Activated naive CD8-positive, alpha-beta T cell treated with anti-CD3 and anti-CD28 coated beads, Interleukin-2, amount 10 ng/mL, durations not matched to agents 7 days and 5 days (primary cell): ENCODE measurements at regions not wholly inside any gene's neighbourhood (a gene's known extent, or its start where the extent isn't known, plus 50 kb on each side); places are given as distances from the start of the nearest gene placed in this dataset.

Source experiments
- ATAC-seq: fragments of 150-1000 bp; cut with Tn5 transposase; one replicate; pipeline ENCODE4 v1.10.0; 2021; ENCODE audit warnings: low read depth, moderate library complexity
- POLR2A ChIA-PET: fragments of 350-600 bp; sonication (Branson Sonifier 250); formaldehyde crosslinking; loops from one replicate; lab custom pipeline; 2021; ENCODE audit warnings: antibody characterized with exemption; lab: Charles Lee
- DNase-seq: peaks from one replicate; pipeline ENCODE4 v3.0.0; 2021
- H3K27ac Mint-ChIP-seq: one replicate; pipeline ENCODE4 v1.8.0; 2022; ENCODE audit warnings: mild to moderate bottlenecking, mixed read lengths
- H3K27me3 Mint-ChIP-seq: one replicate; pipeline ENCODE4 v1.8.0; 2022; ENCODE audit warnings: mild to moderate bottlenecking, moderate library complexity, mixed read lengths
- H3K36me3 Mint-ChIP-seq: one replicate; pipeline ENCODE4 v1.8.0; 2021; ENCODE audit warnings: mild to moderate bottlenecking, mixed read lengths
- H3K4me1 Mint-ChIP-seq: one replicate; pipeline ENCODE4 v1.8.0; 2021; ENCODE audit warnings: mixed read lengths
- H3K4me3 Mint-ChIP-seq: one replicate; pipeline ENCODE4 v1.8.0; 2022; ENCODE audit warnings: mild to moderate bottlenecking, moderate library complexity, mixed read lengths
- H3K9me3 Mint-ChIP-seq: one replicate; pipeline ENCODE4 v1.8.0; 2021; ENCODE audit warnings: mixed read lengths

DNA sequence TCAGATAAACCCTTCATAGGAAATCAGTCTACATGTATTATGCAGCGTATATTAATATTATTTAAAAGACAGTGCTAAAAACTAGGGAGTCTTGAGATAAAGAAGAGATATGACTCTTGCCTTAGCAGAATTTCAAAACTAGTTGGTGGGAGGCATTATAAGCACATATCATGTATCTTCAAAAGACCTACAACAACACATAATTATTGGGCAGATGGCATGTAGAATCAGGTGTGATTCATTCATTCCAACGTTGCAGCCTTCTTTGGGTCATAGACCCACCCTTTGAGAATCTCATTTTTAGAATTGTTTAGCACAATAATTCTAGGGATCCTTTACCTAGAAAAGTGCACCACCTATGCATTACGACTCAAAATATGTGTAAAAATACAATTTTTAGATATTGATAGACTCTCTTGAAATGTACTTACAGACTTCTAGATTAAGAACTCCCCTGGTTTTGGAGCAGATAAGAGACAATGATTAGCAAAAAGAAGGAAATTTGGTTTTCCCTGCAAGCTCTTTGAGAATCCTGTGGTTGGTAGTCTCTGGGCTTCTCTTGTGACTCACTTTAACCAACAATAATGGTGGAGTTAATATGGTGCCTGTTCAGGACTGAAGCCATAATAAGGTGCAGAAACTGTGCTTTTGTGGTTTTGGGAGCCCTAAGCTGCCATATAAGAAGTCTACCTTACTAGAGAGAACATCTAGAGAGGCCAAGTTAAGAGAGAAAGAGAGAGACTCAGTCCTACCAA lies 85.3 kb upstream of the RGS4 start:
- POLR2A ChIA-PET, result no interaction called here
- no peaks in the 10 kb centered on the region for H3K36me3 Mint-ChIP-seq
- no peak overlapping the region for H3K4me3 Mint-ChIP-seq
- no peaks in the 10 kb centered on the region for H3K4me1 Mint-ChIP-seq
- ATAC-seq (no peak), DNase-seq (no peak)
- H3K9me3 Mint-ChIP-seq, result no peaks in the 10 kb centered on the region
- no peaks in the 10 kb centered on the region for H3K27me3 Mint-ChIP-seq
- H3K27ac Mint-ChIP-seq, result no peak overlapping the region

GRCh38 chr1:162982364-162982763 lies 86.8 kb upstream of the RGS4 start:
- no peak for DNase-seq
- ATAC-seq, result no peak
- Mint-ChIP-seq H3K4me1 (no peaks in the 10 kb centered on the region), H3K36me3 (no peaks in the 10 kb centered on the region), H3K27me3 (no peaks in the 10 kb centered on the region), H3K27ac (no peak overlapping the region), H3K9me3 (no peaks in the 10 kb centered on the region), H3K4me3 (no peak overlapping the region)
- POLR2A ChIA-PET, result no interaction called here

GRCh38 chr1:162977944-162978568 lies 91.1 kb upstream of the RGS4 start:
- Mint-ChIP-seq H3K36me3 (no peaks in the 10 kb centered on the region), H3K27me3 (no peaks in the 10 kb centered on the region), H3K27ac (no peak overlapping the region), H3K4me1 (no peaks in the 10 kb centered on the region), H3K9me3 (no peaks in the 10 kb centered on the region), H3K4me3 (no peak overlapping the region)
- no peak for ATAC-seq
- POLR2A ChIA-PET, result no interaction called here
- DNase-seq, result no peak

DNA sequence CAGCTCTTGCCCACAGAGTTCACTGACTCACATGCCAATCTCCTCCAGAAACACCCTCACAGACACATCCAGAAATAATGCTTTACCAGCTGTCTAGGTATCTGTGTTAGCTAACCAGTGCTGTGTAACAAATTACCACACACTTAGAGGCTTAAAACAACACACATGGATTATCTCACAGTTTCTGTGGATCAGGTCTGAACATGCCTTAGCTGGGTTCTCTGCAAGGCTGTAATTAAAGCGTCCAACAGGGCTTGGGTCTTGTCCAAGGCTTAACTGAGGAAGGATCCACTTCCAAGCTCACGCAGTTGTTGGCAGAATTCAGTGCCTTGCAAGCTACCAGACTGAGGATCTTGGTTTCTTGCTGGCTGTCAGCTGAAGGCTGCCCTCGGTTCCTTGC lies 92.5 kb upstream of the RGS4 start:
- Mint-ChIP-seq H3K4me1 (no peaks in the 10 kb centered on the region), H3K9me3 (no peaks in the 10 kb centered on the region), H3K27ac (no peak overlapping the region), H3K27me3 (no peaks in the 10 kb centered on the region), H3K36me3 (no peaks in the 10 kb centered on the region), H3K4me3 (no peak overlapping the region)
- no peak for DNase-seq
- POLR2A ChIA-PET, result no interaction called here
- ATAC-seq, result no peak

DNA sequence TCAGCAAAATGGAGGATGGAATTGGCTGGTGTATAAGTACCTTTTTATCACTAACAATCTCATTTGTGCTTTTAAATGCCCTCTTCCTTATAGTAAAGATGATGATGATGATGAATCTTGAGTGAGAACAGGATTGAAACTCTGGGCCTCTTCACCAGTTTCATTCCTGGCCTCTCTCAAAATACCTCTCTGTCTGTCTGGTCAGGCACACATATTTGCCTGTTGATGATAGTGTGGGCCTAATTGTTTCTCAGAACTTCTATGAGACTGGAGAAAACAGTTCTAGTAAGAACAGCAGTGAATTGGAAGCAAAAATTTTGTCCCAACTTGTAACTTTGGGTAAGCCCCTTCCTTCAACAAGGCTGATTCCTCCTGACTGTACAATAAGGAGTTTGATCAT lies 94.4 kb upstream of the RGS4 start:
- Mint-ChIP-seq H3K36me3 (no peaks in the 10 kb centered on the region), H3K9me3 (no peaks in the 10 kb centered on the region), H3K4me1 (no peaks in the 10 kb centered on the region), H3K27me3 (no peaks in the 10 kb centered on the region), H3K4me3 (no peak overlapping the region), H3K27ac (no peak overlapping the region)
- POLR2A ChIA-PET, result no interaction called here
- no peak for DNase-seq
- no peak for ATAC-seq

GRCh38 chr1:162973381-162973795 lies 95.8 kb upstream of the RGS4 start:
- H3K9me3 Mint-ChIP-seq, result no peaks in the 10 kb centered on the region
- no peak overlapping the region for H3K27ac Mint-ChIP-seq
- DNase-seq (no peak), ATAC-seq (no peak)
- no peaks in the 10 kb centered on the region for H3K36me3 Mint-ChIP-seq
- no peaks in the 10 kb centered on the region for H3K27me3 Mint-ChIP-seq
- POLR2A ChIA-PET, result no interaction called here
- H3K4me1 Mint-ChIP-seq, result no peaks in the 10 kb centered on the region
- no peak overlapping the region for H3K4me3 Mint-ChIP-seq

DNA sequence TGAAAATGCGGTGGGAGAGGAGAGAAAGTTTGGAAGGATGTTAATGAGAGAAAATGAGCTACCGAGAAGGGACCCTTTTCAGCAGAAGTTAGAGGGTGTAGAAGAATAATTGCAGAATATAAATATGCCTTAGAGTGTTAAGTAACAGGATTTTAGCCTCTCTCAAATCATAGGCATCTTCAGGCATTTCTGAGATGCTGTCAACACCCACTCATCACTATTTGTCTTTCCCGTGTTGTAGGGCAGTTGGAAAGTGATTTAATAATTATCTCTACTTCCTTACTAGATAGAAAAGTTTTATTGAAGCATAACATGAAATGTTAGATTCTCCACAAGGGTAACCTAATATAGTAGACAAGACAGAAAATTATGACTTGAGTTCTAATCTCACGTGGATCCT lies 96.4 kb upstream of the RGS4 start:
- Mint-ChIP-seq H3K27me3 (no peaks in the 10 kb centered on the region), H3K9me3 (no peaks in the 10 kb centered on the region), H3K36me3 (no peaks in the 10 kb centered on the region), H3K27ac (no peak overlapping the region), H3K4me1 (no peaks in the 10 kb centered on the region), H3K4me3 (no peak overlapping the region)
- POLR2A ChIA-PET, result no interaction called here
- ATAC-seq (no peak), DNase-seq (no peak)

- DNase-seq, result no peak
- POLR2A ChIA-PET, result no interaction called here
- no peaks in the 10 kb centered on the region for H3K27me3 Mint-ChIP-seq
- no peaks in the 10 kb centered on the region for H3K4me1 Mint-ChIP-seq
- H3K27ac Mint-ChIP-seq, result no peak overlapping the region
- no peaks in the 10 kb centered on the region for H3K9me3 Mint-ChIP-seq
- no peak for ATAC-seq
- H3K36me3 Mint-ChIP-seq, result no peaks in the 10 kb centered on the region
- H3K4me3 Mint-ChIP-seq, result no peak overlapping the region
Observed at GRCh38 chr1:162970021-162970420, 99.1 kb upstream of the RGS4 start.

- ATAC-seq, result no peak
- POLR2A ChIA-PET, result no interaction called here
- no peak for DNase-seq
- no peaks in the 10 kb centered on the region for H3K9me3 Mint-ChIP-seq
- no peak overlapping the region for H3K27ac Mint-ChIP-seq
- H3K4me3 Mint-ChIP-seq, result no peak overlapping the region
- H3K36me3 Mint-ChIP-seq, result no peaks in the 10 kb centered on the region
- H3K4me1 Mint-ChIP-seq, result no peaks in the 10 kb centered on the region
- peaks cover 2% of the 10 kb centered on the region for H3K27me3 Mint-ChIP-seq
Observed at GRCh38 chr1:162966613-162967012, 102.5 kb upstream of the RGS4 start.

GRCh38 chr1:162964901-162965300 lies 103.9 kb upstream of the CCDC190 start:
- Mint-ChIP-seq H3K4me3 (no peak overlapping the region), H3K9me3 (no peaks in the 10 kb centered on the region), H3K27ac (no peak overlapping the region), H3K36me3 (no peaks in the 10 kb centered on the region), H3K4me1 (no peaks in the 10 kb centered on the region), H3K27me3 (peaks cover 4% of the 10 kb centered on the region)
- ATAC-seq (no peak), DNase-seq (no peak)
- POLR2A ChIA-PET, result no interaction called here

DNA sequence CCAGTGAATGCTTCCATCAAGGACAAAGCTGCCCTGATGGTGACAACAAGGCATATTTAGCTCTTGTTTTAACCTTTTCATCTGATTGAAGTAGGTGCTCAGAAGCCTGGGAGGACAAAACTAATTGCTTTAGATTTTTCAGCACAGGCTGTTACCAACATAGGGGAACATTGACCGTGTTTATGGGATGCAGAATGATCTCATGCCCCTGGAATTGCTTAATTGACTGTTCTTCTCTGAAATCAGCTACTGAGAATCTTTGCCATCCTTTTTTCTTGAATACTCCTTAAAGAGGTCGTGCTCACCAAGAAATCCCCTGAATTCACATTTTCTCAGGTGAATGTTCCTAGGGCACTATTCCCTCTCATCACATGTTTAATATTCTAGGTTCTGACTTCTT lies 95.9 kb upstream of the CCDC190 start:
- POLR2A ChIA-PET, result no interaction called here
- Mint-ChIP-seq H3K27me3 (peaks cover 6% of the 10 kb centered on the region), H3K4me3 (no peak overlapping the region), H3K9me3 (no peaks in the 10 kb centered on the region), H3K4me1 (no peaks in the 10 kb centered on the region), H3K36me3 (no peaks in the 10 kb centered on the region), H3K27ac (no peak overlapping the region)
- ATAC-seq, result no peak
- no peak for DNase-seq

GRCh38 chr1:162954824-162955223 lies 93.8 kb upstream of the CCDC190 start:
- Mint-ChIP-seq H3K4me3 (no peak overlapping the region), H3K27me3 (peaks cover 2% of the 10 kb centered on the region), H3K36me3 (no peaks in the 10 kb centered on the region), H3K27ac (no peak overlapping the region), H3K9me3 (no peaks in the 10 kb centered on the region), H3K4me1 (no peaks in the 10 kb centered on the region)
- DNase-seq (no peak), ATAC-seq (no peak)
- POLR2A ChIA-PET, result no interaction called here

DNA sequence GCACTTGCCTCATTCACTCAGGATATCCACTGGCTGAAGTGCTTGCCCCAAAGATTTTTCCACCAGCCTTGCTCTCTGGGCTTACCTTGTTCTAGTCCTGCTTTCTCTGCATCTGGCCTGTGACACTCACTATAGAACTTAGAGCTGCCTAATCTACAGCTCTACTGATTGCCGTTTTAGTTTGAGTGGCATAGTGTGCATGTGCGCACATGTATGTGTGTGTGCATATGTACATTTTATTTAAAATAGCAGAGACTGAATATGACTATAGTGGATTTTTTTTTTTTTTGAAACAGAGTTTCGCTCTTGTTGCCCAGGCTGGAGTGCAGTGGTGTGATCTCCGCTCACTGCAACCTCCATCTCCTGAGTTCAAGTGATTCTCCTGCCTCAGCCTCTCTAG lies 92.0 kb upstream of the CCDC190 start:
- no peaks in the 10 kb centered on the region for H3K9me3 Mint-ChIP-seq
- H3K4me3 Mint-ChIP-seq, result no peak overlapping the region
- no peaks in the 10 kb centered on the region for H3K36me3 Mint-ChIP-seq
- no peak overlapping the region for H3K27ac Mint-ChIP-seq
- H3K4me1 Mint-ChIP-seq, result no peaks in the 10 kb centered on the region
- H3K27me3 Mint-ChIP-seq, result peaks cover 2% of the 10 kb centered on the region
- DNase-seq (no peak), ATAC-seq (no peak)
- POLR2A ChIA-PET, result no interaction called here

DNA sequence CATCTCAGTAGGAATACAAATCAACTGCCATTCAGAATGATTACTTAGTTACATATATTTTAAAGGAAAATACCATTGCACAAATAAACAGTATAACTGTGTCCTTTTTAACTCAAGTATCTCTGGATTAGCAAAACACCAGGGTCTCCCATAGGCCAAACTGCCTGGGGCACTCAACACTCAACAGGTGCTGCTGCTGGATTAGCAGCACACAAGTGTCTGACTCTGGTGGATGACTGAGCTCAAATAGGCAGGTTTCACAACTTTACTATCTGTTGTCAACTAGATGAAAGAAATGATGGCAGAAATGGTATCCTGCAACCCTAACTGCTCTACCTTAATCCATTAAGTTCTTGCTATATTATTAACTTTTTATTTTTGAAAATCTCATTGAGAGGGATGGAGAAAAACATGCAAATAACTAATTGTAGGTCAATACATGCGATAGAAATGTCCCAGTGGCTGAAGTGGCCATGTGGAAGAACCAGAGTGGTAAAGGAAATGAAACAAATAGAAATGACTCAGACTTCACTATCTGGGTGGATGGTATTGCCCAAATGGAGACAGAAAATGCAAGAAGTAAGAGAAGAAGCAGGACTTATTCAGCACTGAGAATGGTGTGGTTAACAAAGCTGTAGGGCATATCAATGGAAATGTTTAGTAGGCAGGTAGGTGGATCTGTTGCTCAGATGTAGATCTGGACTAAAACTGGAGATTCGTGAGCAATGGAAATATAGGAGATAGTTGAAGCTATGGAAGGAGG lies 90.8 kb upstream of the CCDC190 start:
- H3K27me3 Mint-ChIP-seq, result peaks cover 4% of the 10 kb centered on the region
- POLR2A ChIA-PET, result no interaction called here

More for the DNA sequence above, 90.8 kb upstream of the CCDC190 start:
- no peak for ATAC-seq
- Mint-ChIP-seq H3K4me1 (no peaks in the 10 kb centered on the region), H3K27ac (no peak overlapping the region), H3K36me3 (no peaks in the 10 kb centered on the region), H3K9me3 (no peaks in the 10 kb centered on the region), H3K4me3 (no peak overlapping the region)
- DNase-seq, result no peak
